ENCODE measurements at regions not wholly inside any gene's neighbourhood (a gene's known extent, or its start where the extent isn't known, plus 50 kb on each side); places are given as distances from the start of the nearest gene placed in this dataset.

- DNase-seq: no peak
These were observed 168.8 kb downstream of the CYLD start for GRCh38 chr16:50910736-50911100.

- no peak for DNase-seq
These were observed 168.2 kb downstream of the CYLD start for GRCh38 chr16:50909831-50910735.

GRCh38 chr16:50908468-50908867, 166.6 kb downstream of the CYLD start:
- no peak for DNase-seq

GRCh38 chr16:50906454-50906853, 164.6 kb downstream of the CYLD start:
- no peak for DNase-seq

- DNase-seq: no peak
These were observed 160.6 kb downstream of the CYLD start for GRCh38 chr16:50902457-50902856.

GRCh38 chr16:50901062-50901461, 159.2 kb downstream of the CYLD start:
- DNase-seq: no peak

- no peak for DNase-seq
These were observed 158.6 kb downstream of the CYLD start for GRCh38 chr16:50900391-50900942.

- DNase-seq: no peak
These were observed 158.1 kb downstream of the CYLD start for GRCh38 chr16:50899951-50900350.

- no peak for DNase-seq
These were observed 147.9 kb downstream of the CYLD start for GRCh38 chr16:50889746-50890145.

GRCh38 chr16:50889276-50889675, 147.4 kb downstream of the CYLD start:
- no peak for DNase-seq

- no peak for DNase-seq
These were observed 146.8 kb downstream of the CYLD start for GRCh38 chr16:50888486-50889261.

GRCh38 chr16:50887500-50888298, 145.8 kb downstream of the CYLD start:
- DNase-seq: no peak

- peak in 2 of 5 experiments; percentile 7 to 10 for DNase-seq
These were observed 142.4 kb downstream of the CYLD start for GRCh38 chr16:50884066-50884860.

GRCh38 chr16:50881956-50882355, 140.1 kb downstream of the CYLD start:
- no peak for DNase-seq

- no peak for DNase-seq
These were observed 139.5 kb downstream of the CYLD start for GRCh38 chr16:50881331-50881830.

- no peak for DNase-seq
These were observed 139.0 kb downstream of the CYLD start for GRCh38 chr16:50880926-50881325.

GRCh38 chr16:50879873-50880695, 138.2 kb downstream of the CYLD start:
- no peak for DNase-seq

- no peak for DNase-seq
These were observed 137.2 kb downstream of the CYLD start for GRCh38 chr16:50878966-50879615.

GRCh38 chr16:50878536-50878935, 136.7 kb downstream of the CYLD start:
- DNase-seq: no peak

- no peak for DNase-seq
These were observed 134.4 kb downstream of the CYLD start for GRCh38 chr16:50876263-50876662.

Measured in T-helper 2 cell (primary cell).